AG08395 (cell line): ENCODE measurements at regions not wholly inside any gene's neighbourhood (a gene's known extent, or its start where the extent isn't known, plus 50 kb on each side); places are given as distances from the start of the nearest gene placed in this dataset.
"Not testable (repeated sequence)": the region's sequence is repeated elsewhere in the genome, so short reads cannot be mapped to it uniquely, and the experiment has no call there.

Source experiments
- DNase-seq: peaks from one replicate; pipeline ENCODE4 v3.0.0; 2012; ENCODE audit warnings: mixed read lengths, low spot score

DNA sequence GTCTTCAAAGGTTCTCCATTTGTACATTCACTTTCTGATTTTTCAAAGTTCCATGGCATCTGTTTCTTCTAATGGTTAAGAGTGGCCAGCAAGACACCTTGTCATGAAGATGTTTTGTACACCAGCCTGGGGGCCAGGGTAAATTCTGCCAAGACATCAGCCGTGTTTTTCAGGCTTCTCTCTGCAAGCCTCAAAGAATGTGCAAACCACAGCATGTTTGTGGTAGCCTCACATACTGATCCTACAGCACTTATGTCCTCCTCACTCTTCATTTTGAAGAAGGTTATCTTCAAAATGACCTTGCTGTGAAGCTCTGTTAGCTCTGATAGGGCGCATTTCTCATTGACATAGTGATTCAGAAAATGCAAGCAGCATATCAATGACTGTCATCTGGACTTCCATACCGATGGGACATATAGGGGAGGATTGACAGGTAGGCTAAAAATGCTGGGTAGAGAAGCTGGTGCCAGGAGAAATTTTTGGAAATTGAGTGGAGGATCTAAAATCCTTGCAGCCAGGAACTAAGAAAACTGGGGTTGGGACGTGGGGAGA, 59.3 kb upstream of the SPTLC3 start:
- no peak for DNase-seq

DNA sequence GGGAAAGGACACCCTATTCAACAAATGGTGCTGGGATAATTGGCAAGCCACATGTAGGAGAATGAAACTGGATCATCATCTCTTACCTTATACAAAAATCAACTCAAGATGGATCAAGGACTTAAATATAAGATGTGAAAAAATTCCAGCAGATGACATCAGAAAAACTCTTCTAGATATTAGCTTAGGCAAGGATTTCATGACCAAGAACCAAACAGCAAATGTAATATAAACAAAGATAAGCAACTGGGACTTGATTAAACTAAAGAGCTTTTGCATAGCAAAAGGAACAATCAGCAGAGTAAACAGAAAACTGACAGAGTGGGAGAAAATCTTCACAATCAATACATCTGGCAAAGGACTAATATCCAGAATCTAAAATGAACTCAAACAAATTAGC, 54.5 kb upstream of the SPTLC3 start:
- DNase-seq: not testable (repeated sequence)

DNA sequence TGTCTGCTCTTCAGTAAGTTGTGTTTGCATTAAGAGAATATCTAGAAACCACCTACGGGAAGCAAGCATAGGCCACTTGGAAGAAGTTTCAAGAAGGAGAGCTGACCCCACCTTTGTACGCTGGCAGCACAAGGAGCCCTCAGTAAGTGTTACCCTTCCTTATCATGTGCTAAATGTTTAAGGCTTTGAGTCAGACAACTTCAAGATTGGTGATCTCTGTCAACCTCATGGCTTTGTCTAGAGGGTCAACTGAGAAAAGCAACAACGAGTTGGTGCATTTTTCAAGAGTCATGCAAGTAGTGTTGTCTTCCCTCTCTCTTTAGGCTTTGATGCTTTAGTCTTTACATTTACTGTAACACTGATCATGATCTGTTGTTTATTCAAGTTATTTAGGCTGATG, 53.2 kb upstream of the SPTLC3 start:
- DNase-seq: no peak

DNA sequence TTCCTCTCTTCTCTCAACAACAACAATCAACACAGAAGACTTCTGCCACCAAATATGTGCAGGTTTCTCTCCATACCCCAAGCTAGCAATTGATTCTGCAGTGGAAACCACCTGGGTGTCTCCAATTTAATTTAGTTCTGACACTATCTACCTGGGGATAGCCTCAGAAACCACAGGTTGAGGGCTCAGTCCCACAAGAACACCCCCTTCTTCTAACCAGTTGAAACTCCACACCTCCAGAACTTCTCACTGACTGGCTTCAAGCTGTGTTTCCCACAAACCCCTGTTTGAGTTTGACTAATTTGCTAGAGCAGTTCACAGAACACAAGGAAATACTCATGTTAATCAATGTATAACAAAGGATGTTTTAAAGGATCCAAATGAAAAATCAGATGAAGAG, 52.5 kb upstream of the SPTLC3 start:
- DNase-seq: no peak

DNA sequence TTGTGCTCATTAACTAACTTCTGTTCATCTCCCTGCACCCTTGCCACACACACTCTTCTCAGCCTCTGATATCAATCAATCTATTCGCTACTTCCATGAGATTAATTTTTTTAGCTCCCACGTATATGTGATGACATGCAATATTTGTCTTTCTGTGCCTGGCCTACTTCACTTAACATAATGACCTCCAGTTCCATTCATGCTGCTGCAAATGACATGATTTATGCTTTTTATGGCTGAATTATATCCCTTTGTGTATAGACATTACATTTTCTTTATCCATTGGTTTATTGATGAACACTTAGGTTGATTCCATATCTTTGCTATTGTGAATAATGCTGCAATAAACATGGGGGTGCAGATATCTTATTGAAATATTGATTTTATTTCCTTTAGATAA, 50.8 kb upstream of the SPTLC3 start:
- no peak for DNase-seq
